GM12878 (cell line): ENCODE measurements at regions not wholly inside any gene's neighbourhood (a gene's known extent, or its start where the extent isn't known, plus 50 kb on each side); places are given as distances from the start of the nearest gene placed in this dataset.

Experiments used
- ATAC-seq: fragments of 200-7000 bp; cut with Tn5 transposase; 3 replicates; pipeline ENCODE4 v1.9.1; 2020; ENCODE audit warnings: mild to moderate bottlenecking, moderate library complexity
- BruUV-seq: library from RNA; stranded (reverse); fragments of 400-500 nt; replicated peaks from 2 replicates; lab custom pipeline; 2021; lab: Mats Ljungman, UMichigan
- CTCF ChIA-PET: fragments of 300-600 bp; sonication (Branson Sonifier 250); formaldehyde crosslinking; extraction: SDS; loops from one replicate; lab custom pipeline; 2021; ENCODE audit warnings: inconsistent platforms; lab: Yijun Ruan, JAX
- POLR2A ChIA-PET: fragments of 350-600 bp; formaldehyde crosslinking; extraction: SDS; loops from one replicate; lab custom pipeline; 2021; ENCODE audit warnings: inconsistent platforms; lab: Charles Lee
- RAD21 ChIA-PET: fragments of 300-600 bp; sonication (Branson Sonifier 250); formaldehyde crosslinking; loops from one replicate; lab custom pipeline; 2023; ENCODE audit warnings: antibody characterized with exemption; ENCODE audit not compliant: unreplicated experiment; lab: Charles Lee
- SMC1A ChIA-PET: fragments of 300-600 bp; sonication (Branson Sonifier 250); formaldehyde crosslinking; loops from one replicate; lab custom pipeline; 2023; ENCODE audit not compliant: unreplicated experiment, uncharacterized antibody; lab: Charles Lee
- DNase-seq: peaks from one replicate; pipeline ENCODE4 v3.0.0-alpha.2; 2011; ENCODE audit warnings: low read depth, low spot score
- FAIRE-seq: peaks from 3 replicates; lab custom pipeline; 2011; peaks lifted over from hg19 to GRCh38; lab: Jason Lieb, UNC
- H2AFZ ChIP-seq: 2 replicates; pipeline ENCODE4 v1.6.0; 2011; ENCODE audit warnings: low read depth, low read length, control low read depth; ENCODE audit not compliant: control insufficient read depth
- H3K27ac ChIP-seq: 2 replicates; pipeline ENCODE4 v1.5.1; 2011; ENCODE audit warnings: control low read depth; ENCODE audit not compliant: control insufficient read depth, insufficient read depth
- H3K27me3 ChIP-seq, 2 experiments: replicated peaks in 1 of 2; 2 replicates each; pipeline versions ENCODE4 v1.6.0 to v1.6.1; 2011; ENCODE audit warnings: low read length in 1 of 2; ENCODE audit not compliant: control insufficient read depth in 2 of 2, insufficient read depth in 2 of 2
- H3K36me3 ChIP-seq, 2 experiments: 2 replicates each; pipeline ENCODE4 v1.5.1; 2011; ENCODE audit warnings: low read length in 1 of 2; ENCODE audit not compliant: control insufficient read depth in 2 of 2, insufficient read depth in 2 of 2
- H3K4me1 ChIP-seq: 2 replicates; pipeline ENCODE4 v1.6.1; 2011; ENCODE audit warnings: mild to moderate bottlenecking, low read length, moderate library complexity, mixed read lengths; ENCODE audit not compliant: control insufficient read depth, insufficient read depth
- H3K4me2 ChIP-seq: 2 replicates; pipeline ENCODE4 v1.6.0; 2011; ENCODE audit warnings: control low read depth; ENCODE audit not compliant: control insufficient read depth, insufficient read depth
- H3K4me3 ChIP-seq: fragments of 200-600 bp; sonication (generic); 2 replicates; pipeline ENCODE4 v1.5.1; 2016
- H3K79me2 ChIP-seq: 2 replicates; pipeline ENCODE4 v1.6.0; 2011; ENCODE audit warnings: low read length; ENCODE audit not compliant: control insufficient read depth, insufficient read depth
- H3K9ac ChIP-seq: 2 replicates; pipeline ENCODE4 v1.8.0; 2011; ENCODE audit warnings: low read length, control low read depth, mixed read lengths; ENCODE audit not compliant: control insufficient read depth, insufficient read depth
- H3K9me3 ChIP-seq: replicated peaks from 3 replicates; pipeline ENCODE4 v1.5.1; 2011; ENCODE audit warnings: mild to moderate bottlenecking, low read length; ENCODE audit not compliant: control insufficient read depth, insufficient read depth
- H4K20me1 ChIP-seq: 2 replicates; pipeline ENCODE4 v1.6.0; 2011; ENCODE audit not compliant: control insufficient read depth, insufficient read depth
- ATF2 ChIP-seq: IDR thresholded peaks from 2 replicates; pipeline ENCODE4 v1.6.1; 2012; ENCODE audit warnings: low read length, inconsistent platforms
- HDAC6 ChIP-seq: fragments of 200-600 bp; sonication (generic); IDR thresholded peaks from one replicate; pipeline ENCODE4 v1.8.0; 2017; ENCODE audit warnings: antibody characterized with exemption; ENCODE audit not compliant: unreplicated experiment
- MTA2 ChIP-seq: fragments of 450-650 bp; IDR thresholded peaks from 2 replicates; pipeline ENCODE4 v1.6.1; 2016; ENCODE audit warnings: low read depth, mild to moderate bottlenecking, moderate library complexity
- NFXL1 ChIP-seq: fragments of 450-650 bp; IDR thresholded peaks from 2 replicates; pipeline ENCODE4 v1.6.1; 2017; ENCODE audit warnings: antibody characterized with exemption, mild to moderate bottlenecking, borderline replicate concordance
- PAX8 ChIP-seq: fragments of 450-650 bp; IDR thresholded peaks from 2 replicates; pipeline ENCODE4 v1.6.1; 2017; ENCODE audit warnings: mild to moderate bottlenecking, moderate library complexity
- POLR2A ChIP-seq: IDR thresholded peaks from 2 replicates; pipeline ENCODE4 v1.6.1; 2011; ENCODE audit warnings: low read depth, mild to moderate bottlenecking, low read length
- REST ChIP-seq: IDR thresholded peaks from 2 replicates; pipeline ENCODE4 v1.6.1; 2012; ENCODE audit warnings: mild to moderate bottlenecking, low read depth, low read length
- WGBS: methylation state at CpG from one replicate; pipeline ENCODE4 v1.1.6; 2016; ENCODE audit warnings: low lambda C conversion rate; ENCODE audit not compliant: insufficient replicate concordance, insufficient coverage; ENCODE audit errors: missing lambda C conversion rate; 5-methylcytosine and 5-hydroxymethylcytosine counted together
- in situ Hi-C: fragments of 300-500 bp; cut with MboI; formaldehyde crosslinking; loops from 9 replicates; pipeline ENCODE4 v1.14.3; 2018; ENCODE audit warnings: mixed read lengths
- intact Hi-C: fragments of 100-400 bp; cut with micrococcal nuclease; formaldehyde crosslinking; loops from one replicate; pipeline ENCODE4 v1.14.2; 2022; ENCODE audit not compliant: unreplicated experiment

GRCh38 chr5:123965626-123966025 lies 453.6 kb downstream of the CSNK1G3 start (continued):
- TF ChIP-seq HDAC6, result no peak
- TF ChIP-seq REST, result no peak
- no peak for TF ChIP-seq MTA2
- no peak for TF ChIP-seq NFXL1
- TF ChIP-seq, all 136 proteins: peak for 0

- Histone ChIP-seq H3K27ac (no peak overlapping the region), H3K9me3 (no peaks in the 10 kb centered on the region; the same call in 2 of the 3 replicates), H3K36me3 (no peaks in the 10 kb centered on the region), H3K27me3 (no peaks in the 10 kb centered on the region), H3K79me2 (no peaks in the 10 kb centered on the region), H3K9ac (no peak overlapping the region), H3K4me1 (no peaks in the 10 kb centered on the region), H3K4me2 (no peak overlapping the region), H2AFZ (no peak overlapping the region), H3K4me3 (no peak overlapping the region), H4K20me1 (no peaks in the 10 kb centered on the region)
- RAD21 ChIA-PET, result no interaction called here
- no peak for TF ChIP-seq PAX8
- TF ChIP-seq POLR2A, result no peak
- TF ChIP-seq ATF2, result no peak
- no peak for DNase-seq
- POLR2A ChIA-PET, result no interaction called here
- CTCF ChIA-PET, result interaction anchor here (0.7 kb wide), 1 partner anchor 12 kb away, joined by 3 read pairs; no protein-coding TSS in a partner anchor
- WGBS, result 64% methylated on average over 1 of the region's 1 CpG
- SMC1A ChIA-PET, result interaction anchor here (0.7 kb wide), 1 partner anchor 26 kb away, joined by 3 read pairs; no protein-coding TSS in a partner anchor
- BruUV-seq, result no TSS peak
- FAIRE-seq, result no peak
- ATAC-seq, result no peak
- in situ Hi-C loops, result no loop called here
- intact Hi-C loops, result no loop called here
Observed at GRCh38 chr5:123964884-123965283, 452.9 kb downstream of the CSNK1G3 start.
